ENCODE measurements at regions not wholly inside any gene's neighbourhood (a gene's known extent, or its start where the extent isn't known, plus 50 kb on each side); places are given as distances from the start of the nearest gene placed in this dataset.

DNA sequence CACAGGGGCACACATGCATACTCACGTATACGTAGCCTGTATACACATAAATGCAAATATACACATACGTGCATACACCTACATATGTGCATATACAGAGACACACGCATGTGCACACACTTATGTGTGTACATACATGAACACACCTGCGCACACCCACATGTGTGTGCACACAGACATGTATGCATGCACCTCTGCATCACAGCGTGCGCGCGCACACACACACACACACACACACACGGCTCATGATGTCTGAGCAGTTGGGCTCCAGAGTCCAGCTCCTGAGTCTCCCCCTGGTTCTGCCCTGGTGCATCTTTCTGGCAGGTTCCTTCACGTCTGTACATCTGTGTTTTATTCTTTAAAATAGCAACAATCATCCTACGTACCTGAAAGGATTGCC is 600.5 kb downstream of the NPHP4 start:
- peaks cover 11% of the 10 kb centered on the region for H3K9me3 ChIP-seq (replicated peaks)
- no peak for DNase-seq
- no peaks in the 10 kb centered on the region for H3K36me3 ChIP-seq
- H3K4me3 ChIP-seq, result no peak overlapping the region
- peaks cover 86% of the 10 kb centered on the region for H3K27me3 ChIP-seq (ENCODE audit: low read depth)
- no peak overlapping the region for H3K27ac ChIP-seq (replicated peaks)
- no peaks in the 10 kb centered on the region for H3K4me1 ChIP-seq
- intact Hi-C loops (cut with micrococcal nuclease), result no loop called here
- TF ChIP-seq, protein P1, sequence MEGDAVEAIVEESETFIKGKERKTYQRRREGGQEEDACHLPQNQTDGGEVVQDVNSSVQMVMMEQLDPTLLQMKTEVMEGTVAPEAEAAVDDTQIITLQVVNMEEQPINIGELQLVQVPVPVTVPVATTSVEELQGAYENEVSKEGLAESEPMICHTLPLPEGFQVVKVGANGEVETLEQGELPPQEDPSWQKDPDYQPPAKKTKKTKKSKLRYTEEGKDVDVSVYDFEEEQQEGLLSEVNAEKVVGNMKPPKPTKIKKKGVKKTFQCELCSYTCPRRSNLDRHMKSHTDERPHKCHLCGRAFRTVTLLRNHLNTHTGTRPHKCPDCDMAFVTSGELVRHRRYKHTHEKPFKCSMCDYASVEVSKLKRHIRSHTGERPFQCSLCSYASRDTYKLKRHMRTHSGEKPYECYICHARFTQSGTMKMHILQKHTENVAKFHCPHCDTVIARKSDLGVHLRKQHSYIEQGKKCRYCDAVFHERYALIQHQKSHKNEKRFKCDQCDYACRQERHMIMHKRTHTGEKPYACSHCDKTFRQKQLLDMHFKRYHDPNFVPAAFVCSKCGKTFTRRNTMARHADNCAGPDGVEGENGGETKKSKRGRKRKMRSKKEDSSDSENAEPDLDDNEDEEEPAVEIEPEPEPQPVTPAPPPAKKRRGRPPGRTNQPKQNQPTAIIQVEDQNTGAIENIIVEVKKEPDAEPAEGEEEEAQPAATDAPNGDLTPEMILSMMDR (IDR thresholded peaks at IDR 0.05; ENCODE audit: borderline replicate concordance), result no peak

DNA sequence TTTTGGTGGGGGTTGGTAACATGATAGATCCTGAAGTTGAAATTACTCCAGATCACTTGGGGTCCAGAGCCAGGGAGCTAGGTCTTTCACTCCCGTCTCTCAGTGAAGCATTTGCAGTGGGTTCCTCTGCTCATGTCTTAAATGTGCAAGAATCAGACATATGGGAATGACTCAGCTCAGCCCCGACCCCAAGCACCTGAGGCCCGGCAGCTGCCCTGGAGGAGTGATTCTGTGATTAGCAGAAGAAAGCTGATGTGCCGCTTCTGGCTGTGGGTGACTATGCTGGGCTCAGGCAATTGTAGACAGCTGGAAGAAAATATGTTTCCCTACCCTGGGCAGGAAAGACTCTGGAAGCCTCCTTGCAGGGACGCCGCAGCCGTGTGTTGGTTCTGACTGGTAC is 601.7 kb downstream of the NPHP4 start:
- Histone ChIP-seq H3K4me3 (no peak overlapping the region), H3K36me3 (no peaks in the 10 kb centered on the region), H3K27ac (replicated peaks) (no peak overlapping the region), H3K4me1 (no peaks in the 10 kb centered on the region), H3K9me3 (replicated peaks) (peaks cover 2% of the 10 kb centered on the region), H3K27me3 (ENCODE audit: low read depth) (peaks cover 84% of the 10 kb centered on the region)
- intact Hi-C loops (cut with micrococcal nuclease), result no loop called here
- TF ChIP-seq, protein P1 (IDR thresholded peaks at IDR 0.05; ENCODE audit: borderline replicate concordance), result no peak
- no peak for DNase-seq

DNA sequence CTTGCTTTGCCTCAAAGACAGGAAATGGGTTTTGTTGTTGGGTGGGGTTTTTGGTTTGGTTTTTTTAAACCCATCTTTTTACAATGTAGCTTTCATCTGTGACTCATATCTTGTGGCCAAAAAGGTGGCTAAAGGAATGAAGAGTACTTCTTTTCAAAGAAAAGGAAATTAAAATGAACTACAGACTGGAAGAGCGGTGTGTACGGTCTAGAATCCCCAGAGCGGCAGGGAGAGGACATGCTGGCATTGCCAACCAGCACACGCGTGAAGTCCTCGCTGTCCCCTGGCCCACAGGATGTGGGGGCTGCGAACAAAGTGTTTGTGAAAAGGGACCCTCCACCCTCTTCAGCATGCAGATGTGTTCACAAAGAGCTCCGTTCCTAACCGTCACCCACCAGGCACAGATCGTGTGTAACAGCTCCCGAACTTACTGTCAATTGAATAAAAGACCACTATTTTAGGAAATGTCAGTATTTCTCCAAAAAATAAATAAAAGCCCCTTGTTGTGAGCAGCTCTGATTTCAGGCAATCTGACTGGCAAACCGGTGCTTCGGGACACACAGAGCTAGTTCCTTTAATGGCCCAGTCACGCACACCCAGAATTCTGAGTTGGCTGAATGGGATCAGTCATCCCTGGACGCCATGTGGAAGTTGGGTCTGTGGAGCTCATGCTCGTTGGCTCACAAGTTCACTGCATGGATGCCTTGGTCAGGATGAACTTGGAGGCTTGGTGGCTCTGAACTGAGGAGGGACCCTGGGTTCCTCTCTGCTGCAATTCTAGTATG is 602.9 kb downstream of the NPHP4 start:
- H3K27me3 ChIP-seq (ENCODE audit: low read depth), result peaks cover 87% of the 10 kb centered on the region
- no peaks in the 10 kb centered on the region for H3K4me1 ChIP-seq
- TF ChIP-seq, protein P1 (IDR thresholded peaks at IDR 0.05; ENCODE audit: borderline replicate concordance), result no peak
- no peak overlapping the region for H3K27ac ChIP-seq (replicated peaks)
- no peaks in the 10 kb centered on the region for H3K9me3 ChIP-seq (replicated peaks)
- H3K36me3 ChIP-seq, result no peaks in the 10 kb centered on the region
- intact Hi-C loops (cut with micrococcal nuclease), result no loop called here
- DNase-seq, result no peak
- no peak overlapping the region for H3K4me3 ChIP-seq

DNA sequence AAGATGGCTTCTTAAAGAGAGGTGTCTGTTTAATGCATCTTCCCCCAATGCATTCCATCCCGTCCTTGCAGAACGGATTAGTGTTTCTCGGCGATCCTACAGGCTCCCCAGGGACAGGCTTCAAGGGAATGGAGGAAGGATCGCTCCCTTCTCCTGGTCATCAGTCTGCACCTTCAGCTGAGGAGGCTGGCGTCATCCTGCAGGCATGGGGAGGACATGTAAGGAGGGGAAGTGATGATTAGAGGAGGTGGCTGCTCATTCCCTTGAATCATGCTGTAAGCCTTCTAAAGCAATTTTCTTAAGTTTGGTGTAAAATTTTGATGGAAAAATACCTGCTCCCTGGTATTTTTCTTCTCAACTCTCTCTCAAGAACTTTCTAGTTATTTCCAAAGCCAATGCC is 603.6 kb downstream of the NPHP4 start:
- TF ChIP-seq, protein P1 (IDR thresholded peaks at IDR 0.05; ENCODE audit: borderline replicate concordance), result no peak

DNA sequence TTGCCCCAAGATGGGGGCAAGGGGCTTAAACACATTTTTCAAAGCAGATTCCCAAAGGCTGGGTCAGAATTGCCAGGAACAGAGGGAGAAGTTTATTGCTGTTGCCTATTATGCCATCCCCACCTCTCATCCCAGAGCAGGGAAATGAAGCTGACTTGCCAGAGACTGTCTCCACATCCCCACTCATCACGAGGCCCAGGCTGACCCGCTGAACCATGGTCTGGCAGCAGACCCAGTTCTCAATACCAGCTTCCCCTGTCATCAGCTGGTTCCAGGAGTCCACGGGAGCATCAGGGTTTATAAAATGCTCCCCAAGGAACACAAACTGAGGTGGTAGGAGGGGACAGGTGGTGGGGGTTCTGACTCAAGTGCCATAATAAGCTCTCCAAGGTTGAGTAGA is 605.9 kb downstream of the NPHP4 start:
- no peak overlapping the region for H3K4me3 ChIP-seq
- no peak overlapping the region for H3K27ac ChIP-seq (replicated peaks)
- H3K9me3 ChIP-seq (replicated peaks), result no peaks in the 10 kb centered on the region
- peaks cover 92% of the 10 kb centered on the region for H3K27me3 ChIP-seq (ENCODE audit: low read depth)
- H3K36me3 ChIP-seq, result no peaks in the 10 kb centered on the region
- H3K4me1 ChIP-seq, result no peaks in the 10 kb centered on the region
- intact Hi-C loops (cut with micrococcal nuclease), result no loop called here
- TF ChIP-seq, protein P1 (IDR thresholded peaks at IDR 0.05; ENCODE audit: borderline replicate concordance), result no peak
- no peak for DNase-seq

More for the DNA sequence above, 603.6 kb downstream of the NPHP4 start:
- peaks cover 87% of the 10 kb centered on the region for H3K27me3 ChIP-seq (ENCODE audit: low read depth)
- DNase-seq, result no peak
- H3K4me1 ChIP-seq, result no peaks in the 10 kb centered on the region
- no peak overlapping the region for H3K27ac ChIP-seq (replicated peaks)
- H3K9me3 ChIP-seq (replicated peaks), result no peaks in the 10 kb centered on the region
- no peaks in the 10 kb centered on the region for H3K36me3 ChIP-seq
- H3K4me3 ChIP-seq, result no peak overlapping the region
- intact Hi-C loops (cut with micrococcal nuclease), result no loop called here
